Activated CD4-positive, alpha-beta T cell treated with anti-CD3 and anti-CD28 coated beads, Interleukin-2, amount 10 ng/mL, durations not matched to agents 24 days and 14 days (primary cell): ENCODE measurements at regions not wholly inside any gene's neighbourhood (a gene's known extent, or its start where the extent isn't known, plus 50 kb on each side); places are given as distances from the start of the nearest gene placed in this dataset.

Experiments
- DNase-seq: peaks from one replicate; pipeline ENCODE4 v3.0.0; 2022
- H3K27ac Mint-ChIP-seq: one replicate; pipeline ENCODE4 v1.8.0; 2022; ENCODE audit warnings: mild to moderate bottlenecking, mixed read lengths
- H3K27me3 Mint-ChIP-seq: one replicate; pipeline ENCODE4 v1.8.0; 2022; ENCODE audit warnings: mixed read lengths
- H3K36me3 Mint-ChIP-seq: one replicate; pipeline ENCODE4 v1.8.0; 2022; ENCODE audit warnings: low read depth, mild to moderate bottlenecking, mixed read lengths
- H3K4me1 Mint-ChIP-seq: one replicate; pipeline ENCODE4 v1.8.0; 2021; ENCODE audit warnings: mixed read lengths
- H3K4me3 Mint-ChIP-seq: one replicate; pipeline ENCODE4 v1.8.0; 2022; ENCODE audit warnings: mild to moderate bottlenecking, moderate library complexity, mixed read lengths
- H3K9me3 Mint-ChIP-seq: one replicate; pipeline ENCODE4 v1.8.0; 2021; ENCODE audit warnings: mixed read lengths
- intact Hi-C: fragments of 100-400 bp; cut with micrococcal nuclease; formaldehyde crosslinking; loops from one replicate; pipeline ENCODE4 v1.15.1; 2023

- Mint-ChIP-seq H3K9me3 (no peaks in the 10 kb centered on the region), H3K36me3 (no peaks in the 10 kb centered on the region), H3K27ac (no peak overlapping the region), H3K4me3 (no peak overlapping the region), H3K4me1 (peaks cover 2% of the 10 kb centered on the region), H3K27me3 (peaks cover 28% of the 10 kb centered on the region)
- DNase-seq = no peak
- intact Hi-C loops = no loop called here
Measured at GRCh38 chr5:86983208-86983607, 284.5 kb upstream of the RASA1 start.

- Mint-ChIP-seq H3K27me3 (peaks cover 13% of the 10 kb centered on the region), H3K4me3 (no peak overlapping the region), H3K27ac (no peak overlapping the region), H3K9me3 (no peaks in the 10 kb centered on the region), H3K4me1 (no peaks in the 10 kb centered on the region), H3K36me3 (no peaks in the 10 kb centered on the region)
- DNase-seq = no peak
- intact Hi-C loops = no loop called here
Measured at GRCh38 chr5:86986837-86987236, 280.8 kb upstream of the RASA1 start.

- intact Hi-C loops = no loop called here
- Mint-ChIP-seq H3K9me3 (no peaks in the 10 kb centered on the region), H3K4me1 (no peaks in the 10 kb centered on the region), H3K27me3 (peaks cover 24% of the 10 kb centered on the region), H3K4me3 (no peak overlapping the region), H3K36me3 (no peaks in the 10 kb centered on the region), H3K27ac (no peak overlapping the region)
- DNase-seq = no peak
Measured at GRCh38 chr5:86997516-86997915, 270.2 kb upstream of the RASA1 start.

- H3K4me3 Mint-ChIP-seq = no peak overlapping the region
- intact Hi-C loops = no loop called here
- no peaks in the 10 kb centered on the region for H3K4me1 Mint-ChIP-seq
- no peaks in the 10 kb centered on the region for H3K36me3 Mint-ChIP-seq
- H3K9me3 Mint-ChIP-seq = no peaks in the 10 kb centered on the region
- DNase-seq = no peak
- H3K27ac Mint-ChIP-seq = no peak overlapping the region
- H3K27me3 Mint-ChIP-seq = peaks cover 22% of the 10 kb centered on the region
Measured at GRCh38 chr5:86999951-87000350, 267.7 kb upstream of the RASA1 start.

- H3K4me1 Mint-ChIP-seq = no peaks in the 10 kb centered on the region
- H3K27ac Mint-ChIP-seq = no peak overlapping the region
- intact Hi-C loops = no loop called here
- H3K9me3 Mint-ChIP-seq = no peaks in the 10 kb centered on the region
- peaks cover 22% of the 10 kb centered on the region for H3K27me3 Mint-ChIP-seq
- DNase-seq = no peak
- no peaks in the 10 kb centered on the region for H3K36me3 Mint-ChIP-seq
- no peak overlapping the region for H3K4me3 Mint-ChIP-seq
Measured at GRCh38 chr5:87002485-87002884, 265.2 kb upstream of the RASA1 start.

- intact Hi-C loops = no loop called here
- no peak for DNase-seq
- H3K27me3 Mint-ChIP-seq = peaks cover 13% of the 10 kb centered on the region
- H3K4me3 Mint-ChIP-seq = no peak overlapping the region
- H3K4me1 Mint-ChIP-seq = no peaks in the 10 kb centered on the region
- no peak overlapping the region for H3K27ac Mint-ChIP-seq
- H3K36me3 Mint-ChIP-seq = no peaks in the 10 kb centered on the region
- H3K9me3 Mint-ChIP-seq = no peaks in the 10 kb centered on the region
Measured at GRCh38 chr5:87004101-87004500, 263.6 kb upstream of the RASA1 start.

- DNase-seq = no peak
- Mint-ChIP-seq H3K4me3 (no peak overlapping the region), H3K27me3 (peaks cover 17% of the 10 kb centered on the region), H3K36me3 (no peaks in the 10 kb centered on the region), H3K4me1 (no peaks in the 10 kb centered on the region), H3K27ac (no peak overlapping the region), H3K9me3 (no peaks in the 10 kb centered on the region)
- intact Hi-C loops = no loop called here
Measured at GRCh38 chr5:87007737-87008136, 259.9 kb upstream of the RASA1 start.

- DNase-seq = no peak
- Mint-ChIP-seq H3K9me3 (no peaks in the 10 kb centered on the region), H3K36me3 (no peaks in the 10 kb centered on the region), H3K27ac (no peak overlapping the region), H3K4me3 (no peak overlapping the region), H3K27me3 (peaks cover 13% of the 10 kb centered on the region), H3K4me1 (no peaks in the 10 kb centered on the region)
- intact Hi-C loops = no loop called here
Measured at GRCh38 chr5:87008751-87009560, 258.7 kb upstream of the RASA1 start.

- H3K4me3 Mint-ChIP-seq = no peak overlapping the region
- H3K36me3 Mint-ChIP-seq = no peaks in the 10 kb centered on the region
- peaks cover 12% of the 10 kb centered on the region for H3K27me3 Mint-ChIP-seq
- no peaks in the 10 kb centered on the region for H3K4me1 Mint-ChIP-seq
- intact Hi-C loops = no loop called here
- no peak for DNase-seq
- H3K9me3 Mint-ChIP-seq = no peaks in the 10 kb centered on the region
- H3K27ac Mint-ChIP-seq = no peak overlapping the region
Measured at GRCh38 chr5:87010736-87011135, 256.9 kb upstream of the RASA1 start.

- Mint-ChIP-seq H3K9me3 (no peaks in the 10 kb centered on the region), H3K36me3 (no peaks in the 10 kb centered on the region), H3K27ac (no peak overlapping the region), H3K4me1 (peaks cover 10% of the 10 kb centered on the region), H3K27me3 (peaks cover 9% of the 10 kb centered on the region), H3K4me3 (no peak overlapping the region)
- DNase-seq = no peak
- intact Hi-C loops = no loop called here
Measured at GRCh38 chr5:87015901-87016300, 251.8 kb upstream of the RASA1 start.

- H3K36me3 Mint-ChIP-seq = no peaks in the 10 kb centered on the region
- H3K4me3 Mint-ChIP-seq = peak overlapping the region; percentile 0
- no peak overlapping the region for H3K27ac Mint-ChIP-seq
- H3K4me1 Mint-ChIP-seq = peaks cover 10% of the 10 kb centered on the region
- peaks cover 6% of the 10 kb centered on the region for H3K27me3 Mint-ChIP-seq
- intact Hi-C loops = loop anchor here (5.0 kb wide), 1 partner anchor 247 kb away; the partner anchor contains the start of gene RASA1
- peak; percentile 81 for DNase-seq
- H3K9me3 Mint-ChIP-seq = peaks cover 3% of the 10 kb centered on the region
Measured at GRCh38 chr5:87020099-87020934, 247.4 kb upstream of the RASA1 start.

- Mint-ChIP-seq H3K27me3 (peaks cover 12% of the 10 kb centered on the region), H3K27ac (no peak overlapping the region), H3K4me1 (peaks cover 12% of the 10 kb centered on the region), H3K9me3 (peaks cover 9% of the 10 kb centered on the region), H3K4me3 (no peak overlapping the region), H3K36me3 (no peaks in the 10 kb centered on the region)
- intact Hi-C loops = loop anchor here (5.0 kb wide), 1 partner anchor 245 kb away; the partner anchor contains the start of gene RASA1
- DNase-seq = no peak
Measured at GRCh38 chr5:87022415-87022814, 245.3 kb upstream of the RASA1 start.

GRCh38 chr5:87027570-87027969 is 240.1 kb upstream of the RASA1 start:
- Mint-ChIP-seq H3K27ac (no peak overlapping the region), H3K4me1 (peaks cover 11% of the 10 kb centered on the region), H3K9me3 (peaks cover 18% of the 10 kb centered on the region), H3K4me3 (no peak overlapping the region), H3K27me3 (peaks cover 25% of the 10 kb centered on the region), H3K36me3 (no peaks in the 10 kb centered on the region)
- DNase-seq = no peak
- intact Hi-C loops = no loop called here

- H3K27ac Mint-ChIP-seq = no peak overlapping the region
- H3K36me3 Mint-ChIP-seq = no peaks in the 10 kb centered on the region
- peaks cover 29% of the 10 kb centered on the region for H3K27me3 Mint-ChIP-seq
- peaks cover 13% of the 10 kb centered on the region for H3K4me1 Mint-ChIP-seq
- H3K4me3 Mint-ChIP-seq = no peak overlapping the region
- peaks cover 15% of the 10 kb centered on the region for H3K9me3 Mint-ChIP-seq
- no peak for DNase-seq
- intact Hi-C loops = no loop called here
Measured at GRCh38 chr5:87029951-87030350, 237.7 kb upstream of the RASA1 start.
